ENCODE measurements at regions not wholly inside any gene's neighbourhood (a gene's known extent, or its start where the extent isn't known, plus 50 kb on each side); places are given as distances from the start of the nearest gene placed in this dataset.

DNA sequence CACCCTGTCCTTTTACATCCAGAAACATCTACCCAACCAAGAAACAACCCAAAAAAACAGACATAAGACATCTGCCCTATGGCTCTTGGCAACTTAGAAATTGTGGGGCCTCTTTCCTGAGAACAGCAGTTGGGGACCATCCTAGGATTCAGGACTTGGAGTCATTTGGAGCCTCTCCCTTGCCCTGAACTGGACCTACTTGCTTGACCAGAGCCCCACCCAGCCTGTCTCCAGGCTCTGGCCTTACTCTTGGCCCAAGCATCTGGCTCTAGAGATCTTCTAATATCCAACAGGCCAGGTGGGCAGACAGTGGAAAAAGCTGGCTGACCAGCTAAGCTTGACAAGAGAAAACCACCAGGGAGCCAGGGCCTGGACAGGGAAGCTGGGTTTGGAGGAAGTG lies 99.1 kb upstream of the C2CD4B start:
- ATAC-seq: no peak
- Mint-ChIP-seq H3K27me3 (ENCODE audit: low read depth) (peaks cover 12% of the 10 kb centered on the region), H3K4me1 (no peaks in the 10 kb centered on the region), H3K4me3 (no peak overlapping the region), H3K36me3 (peaks cover 71% of the 10 kb centered on the region), H3K27ac (no peak overlapping the region), H3K9me3 (peaks cover 74% of the 10 kb centered on the region)
- TF ChIP-seq NR1H2 (CRISPR knock-in tag; IDR thresholded peaks at IDR 0.05): no peak
- no peak for TF ChIP-seq ZNF317 (CRISPR knock-in tag; IDR thresholded peaks at IDR 0.05; ENCODE audit: borderline replicate concordance, low read depth)
- no peak for TF ChIP-seq GRHL2 (CRISPR knock-in tag; IDR thresholded peaks at IDR 0.05; ENCODE audit: insufficient replicate concordance, severe bottlenecking)
- no peak for TF ChIP-seq KAT7 (CRISPR knock-in tag; IDR thresholded peaks at IDR 0.05; ENCODE audit: borderline replicate concordance)
- TF ChIP-seq EMX1 (CRISPR knock-in tag; IDR thresholded peaks at IDR 0.05): no peak
- TF ChIP-seq NFATC4 (CRISPR knock-in tag; IDR thresholded peaks at IDR 0.05): no peak
- TF ChIP-seq ETV6 (CRISPR knock-in tag; IDR thresholded peaks at IDR 0.05): no peak
- POLR2A ChIA-PET: no interaction called here
- CTCF ChIA-PET: interaction anchor here (0.9 to 1.5 kb wide), 2 partner anchors 10 to 23 kb away, joined by 3 read pairs; no protein-coding TSS in a partner anchor
- DNase-seq (ENCODE audit: low spot score): no peak

DNA sequence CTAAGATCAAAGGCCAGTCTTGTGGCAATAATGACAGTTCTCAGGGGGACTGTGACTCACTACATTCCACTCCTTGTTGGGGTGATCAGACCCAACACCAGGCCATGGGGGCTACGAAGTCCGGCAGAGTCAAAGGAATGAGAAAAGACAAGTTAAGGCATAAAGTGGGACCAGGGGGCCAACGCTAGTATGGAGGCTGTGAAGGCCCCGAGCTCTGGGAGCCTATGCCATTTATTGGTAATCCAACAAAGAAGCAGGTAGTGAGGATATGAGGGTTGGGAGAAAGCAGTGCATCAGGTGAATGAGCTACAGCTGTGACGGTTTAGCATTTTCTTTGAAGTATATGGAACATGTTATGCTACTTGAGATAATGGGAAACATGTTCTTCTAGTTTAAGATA lies 104.4 kb upstream of the C2CD4B start:
- Mint-ChIP-seq H3K27ac (no peak overlapping the region), H3K9me3 (peaks cover 49% of the 10 kb centered on the region)
- CTCF ChIA-PET: interaction anchor here (1.3 kb wide), 1 partner anchor 15 kb away, joined by 4 read pairs; no protein-coding TSS in a partner anchor

More for the DNA sequence above, 104.4 kb upstream of the C2CD4B start:
- Mint-ChIP-seq H3K4me3 (no peak overlapping the region), H3K4me1 (no peaks in the 10 kb centered on the region), H3K36me3 (peaks cover 37% of the 10 kb centered on the region), H3K27me3 (ENCODE audit: low read depth) (peaks cover 9% of the 10 kb centered on the region)
- ATAC-seq: no peak
- TF ChIP-seq GRHL2 (CRISPR knock-in tag; IDR thresholded peaks at IDR 0.05; ENCODE audit: insufficient replicate concordance, severe bottlenecking) (no peak), ZNF671 (CRISPR knock-in tag; IDR thresholded peaks at IDR 0.05) (no peak), TCF7 (CRISPR knock-in tag; IDR thresholded peaks at IDR 0.05; ENCODE audit: low read depth) (no peak), SOX15 (CRISPR knock-in tag; IDR thresholded peaks at IDR 0.05) (no peak), SMAD4 (CRISPR knock-in tag; IDR thresholded peaks at IDR 0.05) (no peak), JUN (CRISPR knock-in tag; IDR thresholded peaks at IDR 0.05) (no peak), TEAD1 (CRISPR knock-in tag; IDR thresholded peaks at IDR 0.05) (no peak)
- TF ChIP-seq, protein P1, sequence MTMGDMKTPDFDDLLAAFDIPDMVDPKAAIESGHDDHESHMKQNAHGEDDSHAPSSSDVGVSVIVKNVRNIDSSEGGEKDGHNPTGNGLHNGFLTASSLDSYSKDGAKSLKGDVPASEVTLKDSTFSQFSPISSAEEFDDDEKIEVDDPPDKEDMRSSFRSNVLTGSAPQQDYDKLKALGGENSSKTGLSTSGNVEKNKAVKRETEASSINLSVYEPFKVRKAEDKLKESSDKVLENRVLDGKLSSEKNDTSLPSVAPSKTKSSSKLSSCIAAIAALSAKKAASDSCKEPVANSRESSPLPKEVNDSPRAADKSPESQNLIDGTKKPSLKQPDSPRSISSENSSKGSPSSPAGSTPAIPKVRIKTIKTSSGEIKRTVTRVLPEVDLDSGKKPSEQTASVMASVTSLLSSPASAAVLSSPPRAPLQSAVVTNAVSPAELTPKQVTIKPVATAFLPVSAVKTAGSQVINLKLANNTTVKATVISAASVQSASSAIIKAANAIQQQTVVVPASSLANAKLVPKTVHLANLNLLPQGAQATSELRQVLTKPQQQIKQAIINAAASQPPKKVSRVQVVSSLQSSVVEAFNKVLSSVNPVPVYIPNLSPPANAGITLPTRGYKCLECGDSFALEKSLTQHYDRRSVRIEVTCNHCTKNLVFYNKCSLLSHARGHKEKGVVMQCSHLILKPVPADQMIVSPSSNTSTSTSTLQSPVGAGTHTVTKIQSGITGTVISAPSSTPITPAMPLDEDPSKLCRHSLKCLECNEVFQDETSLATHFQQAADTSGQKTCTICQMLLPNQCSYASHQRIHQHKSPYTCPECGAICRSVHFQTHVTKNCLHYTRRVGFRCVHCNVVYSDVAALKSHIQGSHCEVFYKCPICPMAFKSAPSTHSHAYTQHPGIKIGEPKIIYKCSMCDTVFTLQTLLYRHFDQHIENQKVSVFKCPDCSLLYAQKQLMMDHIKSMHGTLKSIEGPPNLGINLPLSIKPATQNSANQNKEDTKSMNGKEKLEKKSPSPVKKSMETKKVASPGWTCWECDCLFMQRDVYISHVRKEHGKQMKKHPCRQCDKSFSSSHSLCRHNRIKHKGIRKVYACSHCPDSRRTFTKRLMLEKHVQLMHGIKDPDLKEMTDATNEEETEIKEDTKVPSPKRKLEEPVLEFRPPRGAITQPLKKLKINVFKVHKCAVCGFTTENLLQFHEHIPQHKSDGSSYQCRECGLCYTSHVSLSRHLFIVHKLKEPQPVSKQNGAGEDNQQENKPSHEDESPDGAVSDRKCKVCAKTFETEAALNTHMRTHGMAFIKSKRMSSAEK (CRISPR knock-in tag; IDR thresholded peaks at IDR 0.05; ENCODE audit: borderline replicate concordance): no peak
- TF ChIP-seq, protein P2, sequence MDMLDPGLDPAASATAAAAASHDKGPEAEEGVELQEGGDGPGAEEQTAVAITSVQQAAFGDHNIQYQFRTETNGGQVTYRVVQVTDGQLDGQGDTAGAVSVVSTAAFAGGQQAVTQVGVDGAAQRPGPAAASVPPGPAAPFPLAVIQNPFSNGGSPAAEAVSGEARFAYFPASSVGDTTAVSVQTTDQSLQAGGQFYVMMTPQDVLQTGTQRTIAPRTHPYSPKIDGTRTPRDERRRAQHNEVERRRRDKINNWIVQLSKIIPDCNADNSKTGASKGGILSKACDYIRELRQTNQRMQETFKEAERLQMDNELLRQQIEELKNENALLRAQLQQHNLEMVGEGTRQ (CRISPR knock-in tag; IDR thresholded peaks at IDR 0.05): no peak
- TF ChIP-seq, protein P3, sequence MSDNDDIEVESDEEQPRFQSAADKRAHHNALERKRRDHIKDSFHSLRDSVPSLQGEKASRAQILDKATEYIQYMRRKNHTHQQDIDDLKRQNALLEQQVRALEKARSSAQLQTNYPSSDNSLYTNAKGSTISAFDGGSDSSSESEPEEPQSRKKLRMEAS (CRISPR knock-in tag; IDR thresholded peaks at IDR 0.05): no peak
- TF ChIP-seq, protein P4, sequence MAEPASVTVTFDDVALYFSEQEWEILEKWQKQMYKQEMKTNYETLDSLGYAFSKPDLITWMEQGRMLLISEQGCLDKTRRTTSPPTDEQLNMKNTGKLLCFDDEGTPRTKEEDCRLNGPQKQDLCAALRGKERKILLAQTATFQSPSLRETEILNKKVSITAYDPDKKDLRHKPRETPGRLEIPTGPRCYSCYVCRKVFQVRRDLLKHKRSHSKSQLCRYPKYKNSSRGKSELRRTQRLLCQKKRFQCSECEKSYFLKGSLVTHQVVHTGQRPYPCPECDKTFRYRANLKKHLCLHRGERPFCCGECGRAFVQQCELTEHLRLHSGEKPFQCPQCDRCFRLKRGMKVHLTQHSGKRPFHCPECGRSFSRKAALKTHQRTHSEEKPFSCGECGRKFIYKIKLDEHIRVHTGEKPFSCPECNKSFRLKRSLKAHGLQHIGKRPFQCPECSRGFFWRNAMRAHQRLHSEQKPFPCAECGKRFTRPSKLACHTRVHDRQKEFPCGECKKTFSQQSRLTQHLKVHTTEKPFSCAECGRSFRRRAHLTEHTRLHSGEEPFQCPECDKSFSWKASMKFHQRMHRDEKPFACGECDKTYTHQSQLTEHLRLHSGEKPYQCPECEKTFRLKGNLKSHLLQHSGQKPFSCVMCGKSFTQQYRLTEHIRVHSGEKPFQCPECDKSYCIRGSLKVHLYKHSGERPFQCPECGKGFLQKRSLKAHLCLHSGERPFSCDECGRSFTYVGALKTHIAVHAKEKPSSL (CRISPR knock-in tag; conservative IDR thresholded peaks at IDR 0.05): no peak
- DNase-seq (ENCODE audit: low spot score): no peak
- POLR2A ChIA-PET: no interaction called here
